Activated CD4-positive, alpha-beta memory T cell treated with anti-CD3 and anti-CD28 coated beads, Interleukin-2, amount 10 ng/mL, durations not matched to agents 7 days and 5 days (primary cell): ENCODE measurements at regions not wholly inside any gene's neighbourhood (a gene's known extent, or its start where the extent isn't known, plus 50 kb on each side); places are given as distances from the start of the nearest gene placed in this dataset.

Experiments
- CTCF ChIA-PET: fragments of 350-600 bp; sonication (Branson Sonifier 250); formaldehyde crosslinking; loops from one replicate; lab custom pipeline; 2021; ENCODE audit warnings: antibody characterized with exemption, inconsistent platforms; lab: Charles Lee
- POLR2A ChIA-PET: fragments of 350-600 bp; sonication (Branson Sonifier 250); formaldehyde crosslinking; loops from one replicate; lab custom pipeline; 2021; ENCODE audit warnings: antibody characterized with exemption; lab: Charles Lee
- DNase-seq: peaks from one replicate; pipeline ENCODE4 v3.0.0-alpha.2; 2020
- H3K27ac Mint-ChIP-seq: one replicate; pipeline ENCODE4 v1.8.0; 2021; ENCODE audit warnings: mild to moderate bottlenecking, mixed read lengths
- H3K27me3 Mint-ChIP-seq: one replicate; pipeline ENCODE4 v1.8.0; 2021; ENCODE audit warnings: mixed read lengths
- H3K36me3 Mint-ChIP-seq: one replicate; pipeline ENCODE4 v1.8.0; 2021; ENCODE audit warnings: low read depth, mixed read lengths
- H3K4me1 Mint-ChIP-seq: one replicate; pipeline ENCODE4 v1.8.0; 2021; ENCODE audit warnings: mixed read lengths
- H3K4me3 Mint-ChIP-seq: one replicate; pipeline ENCODE4 v1.8.0; 2021; ENCODE audit warnings: mild to moderate bottlenecking, mixed read lengths
- H3K9me3 Mint-ChIP-seq: one replicate; pipeline ENCODE4 v1.8.0; 2021; ENCODE audit warnings: mixed read lengths

- H3K27me3 Mint-ChIP-seq: no peaks in the 10 kb centered on the region
- H3K4me3 Mint-ChIP-seq: no peak overlapping the region
- no peak for DNase-seq
- no peaks in the 10 kb centered on the region for H3K36me3 Mint-ChIP-seq
- ChIA-PET POLR2A (no interaction called here), CTCF (no interaction called here)
- no peaks in the 10 kb centered on the region for H3K4me1 Mint-ChIP-seq
- H3K27ac Mint-ChIP-seq: no peak overlapping the region
- no peaks in the 10 kb centered on the region for H3K9me3 Mint-ChIP-seq
Measured at GRCh38 chr16:54204756-54205155, 81.8 kb downstream of the IRX3 start.

GRCh38 chr16:54203851-54204505 lies 82.6 kb downstream of the IRX3 start:
- Mint-ChIP-seq H3K4me1 (no peaks in the 10 kb centered on the region), H3K27ac (no peak overlapping the region), H3K9me3 (no peaks in the 10 kb centered on the region), H3K4me3 (no peak overlapping the region), H3K27me3 (no peaks in the 10 kb centered on the region), H3K36me3 (no peaks in the 10 kb centered on the region)
- POLR2A ChIA-PET: no interaction called here
- CTCF ChIA-PET: no interaction called here
- DNase-seq: no peak

- Mint-ChIP-seq H3K27ac (no peak overlapping the region), H3K36me3 (no peaks in the 10 kb centered on the region), H3K9me3 (no peaks in the 10 kb centered on the region), H3K27me3 (no peaks in the 10 kb centered on the region), H3K4me3 (no peak overlapping the region), H3K4me1 (no peaks in the 10 kb centered on the region)
- CTCF ChIA-PET: no interaction called here
- DNase-seq: no peak
- POLR2A ChIA-PET: no interaction called here
Measured at GRCh38 chr16:54203384-54203783, 83.2 kb downstream of the IRX3 start.
